KMS-11 (cell line): ENCODE measurements at regions not wholly inside any gene's neighbourhood (a gene's known extent, or its start where the extent isn't known, plus 50 kb on each side); places are given as distances from the start of the nearest gene placed in this dataset.

Experiments
- H2AFZ ChIP-seq: fragments of 200-600 bp; sonication (generic); 2 replicates; pipeline ENCODE4 v1.6.1; 2016; ENCODE audit warnings: antibody characterized with exemption, mixed run types, low read depth
- H3K27ac ChIP-seq: fragments of 200-600 bp; sonication (generic); 2 replicates; pipeline ENCODE4 v1.6.1; 2016; ENCODE audit warnings: mild to moderate bottlenecking, mixed run types
- H3K27me3 ChIP-seq: fragments of 200-600 bp; sonication (generic); 2 replicates; pipeline ENCODE4 v1.6.1; 2017; ENCODE audit warnings: mild to moderate bottlenecking, low read depth, mixed run types, moderate library complexity; ENCODE audit not compliant: insufficient read depth
- H3K36me3 ChIP-seq: fragments of 200-600 bp; sonication (generic); 2 replicates; pipeline ENCODE4 v1.6.1; 2017; ENCODE audit warnings: mild to moderate bottlenecking, mixed run types; ENCODE audit not compliant: insufficient read depth
- H3K4me1 ChIP-seq: fragments of 200-600 bp; sonication (generic); 2 replicates; pipeline ENCODE4 v1.6.1; 2016; ENCODE audit warnings: mild to moderate bottlenecking, low read depth, mixed run types; ENCODE audit not compliant: poor library complexity, severe bottlenecking
- H3K4me2 ChIP-seq: fragments of 200-600 bp; sonication (generic); 2 replicates; pipeline ENCODE4 v1.7.0; 2016; ENCODE audit warnings: mild to moderate bottlenecking, mixed run types
- H3K4me3 ChIP-seq: fragments of 200-600 bp; sonication (generic); IDR thresholded peaks from 2 replicates; pipeline ENCODE4 v1.6.1; 2017; ENCODE audit warnings: low read depth, low read length, mixed read lengths; ENCODE audit not compliant: insufficient read depth
- H3K79me2 ChIP-seq: fragments of 200-600 bp; sonication (generic); 2 replicates; pipeline ENCODE4 v1.6.1; 2016; ENCODE audit warnings: low read depth, mixed run types; ENCODE audit not compliant: insufficient read depth
- H3K9ac ChIP-seq: fragments of 200-600 bp; sonication (generic); 2 replicates; pipeline ENCODE4 v1.6.1; 2016; ENCODE audit warnings: mild to moderate bottlenecking, mixed run types
- H4K20me1 ChIP-seq: fragments of 200-600 bp; sonication (generic); 2 replicates; pipeline ENCODE4 v1.6.1; 2016; ENCODE audit warnings: mild to moderate bottlenecking, mixed run types; ENCODE audit not compliant: insufficient read depth
- CTCF ChIP-seq: fragments of 200-600 bp; sonication (generic); conservative IDR thresholded peaks from 2 replicates; pipeline ENCODE4 v1.6.1; 2017; ENCODE audit warnings: low read depth, mild to moderate bottlenecking, antibody characterized with exemption, low read length, moderate library complexity, mixed read lengths

- H3K36me3 ChIP-seq: no peaks in the 10 kb centered on the region
- H3K4me1 ChIP-seq: no peaks in the 10 kb centered on the region
- H3K27me3 ChIP-seq: no peaks in the 10 kb centered on the region
- H3K9ac ChIP-seq: no peak overlapping the region
- H3K79me2 ChIP-seq: no peaks in the 10 kb centered on the region
- no peak overlapping the region for H3K4me3 ChIP-seq
- no peaks in the 10 kb centered on the region for H4K20me1 ChIP-seq
- H3K27ac ChIP-seq: no peak overlapping the region
- no peak overlapping the region for H2AFZ ChIP-seq
- H3K4me2 ChIP-seq: no peak overlapping the region
- TF ChIP-seq CTCF: no peak
These were observed 142.4 kb upstream of the MEOX2 start for GRCh38 chr7:15828881-15829280.

- Histone ChIP-seq H3K4me2 (no peak overlapping the region), H3K79me2 (no peaks in the 10 kb centered on the region), H3K27me3 (no peaks in the 10 kb centered on the region), H4K20me1 (no peaks in the 10 kb centered on the region), H2AFZ (no peak overlapping the region), H3K9ac (no peak overlapping the region), H3K4me1 (no peaks in the 10 kb centered on the region), H3K36me3 (no peaks in the 10 kb centered on the region), H3K4me3 (no peak overlapping the region), H3K27ac (no peak overlapping the region)
- no peak for TF ChIP-seq CTCF
These were observed 135.3 kb upstream of the MEOX2 start for GRCh38 chr7:15821484-15822427.

- no peak overlapping the region for H3K4me2 ChIP-seq
- H3K9ac ChIP-seq: no peak overlapping the region
- no peak overlapping the region for H3K27ac ChIP-seq
- H3K27me3 ChIP-seq: no peaks in the 10 kb centered on the region
- H4K20me1 ChIP-seq: no peaks in the 10 kb centered on the region
- TF ChIP-seq CTCF: no peak
- H2AFZ ChIP-seq: no peak overlapping the region
- H3K4me1 ChIP-seq: no peaks in the 10 kb centered on the region
- H3K4me3 ChIP-seq: no peak overlapping the region
- H3K36me3 ChIP-seq: no peaks in the 10 kb centered on the region
- H3K79me2 ChIP-seq: no peaks in the 10 kb centered on the region
These were observed 133.8 kb upstream of the MEOX2 start for GRCh38 chr7:15820319-15820718.

- Histone ChIP-seq H3K79me2 (no peaks in the 10 kb centered on the region), H3K36me3 (no peaks in the 10 kb centered on the region), H3K4me3 (no peak overlapping the region), H3K27me3 (no peaks in the 10 kb centered on the region), H2AFZ (no peak overlapping the region), H3K4me2 (no peak overlapping the region), H3K9ac (no peak overlapping the region), H3K27ac (no peak overlapping the region), H4K20me1 (no peaks in the 10 kb centered on the region), H3K4me1 (no peaks in the 10 kb centered on the region)
- TF ChIP-seq CTCF: no peak
These were observed 130.4 kb upstream of the MEOX2 start for GRCh38 chr7:15816835-15817426.
